Left lung (tissue), 4 donors: ENCODE measurements at regions not wholly inside any gene's neighbourhood (a gene's known extent, or its start where the extent isn't known, plus 50 kb on each side); places are given as distances from the start of the nearest gene placed in this dataset.

ENCODE experiments used
- ATAC-seq: fragments of 200-7000 bp; cut with Tn5 transposase; one replicate; pipeline ENCODE4 v1.9.1; 2020; ENCODE audit warnings: moderate library complexity
- DNase-seq, 4 donors: peaks; one replicate each; pipeline ENCODE4 v3.0.0-alpha.2; 2013 to 2020
- H3K27ac ChIP-seq, 2 donors: fragments of 200-600 bp; sonication (generic) in 1 of 2; one replicate each; pipeline versions ENCODE4 v1.5.0 to v1.8.0; 2020 to 2021
- H3K27me3 ChIP-seq, 2 donors: fragments of 200-600 bp; sonication (generic) in 1 of 2; one replicate each; pipeline versions ENCODE4 v1.5.0 to v1.8.0; 2020 to 2021
- H3K36me3 ChIP-seq, 2 donors: fragments of 200-600 bp; sonication (generic) in 1 of 2; one replicate each; pipeline versions ENCODE4 v1.5.0 to v1.8.0; 2020 to 2021
- H3K4me1 ChIP-seq, 2 donors: fragments of 200-600 bp; one replicate each; pipeline ENCODE4 v1.8.0; 2021
- H3K4me3 ChIP-seq, 2 donors: fragments of 200-600 bp; sonication (generic) in 1 of 2; one replicate each; pipeline versions ENCODE4 v1.5.0 to v1.8.0; 2020 to 2021; ENCODE audit warnings: mild to moderate bottlenecking in 1 of 2
- H3K9me3 ChIP-seq, 2 donors: fragments of 200-600 bp; sonication (generic) in 1 of 2; one replicate each; pipeline versions ENCODE4 v1.5.0 to v1.8.0; 2020 to 2021
- intact Hi-C, 2 donors: fragments of 100-400 bp; cut with DNase I; formaldehyde crosslinking; loops; one replicate each; pipeline versions ENCODE4 v1.11.2 to v1.14.2; 2022
- TF ChIP-seq, protein P1 (sequence below), 2 donors: fragments of 200-600 bp; sonication (generic) in 1 of 2; IDR thresholded peaks; one replicate each; pipeline versions ENCODE4 v1.5.0 to v1.8.0; 2021; ENCODE audit warnings: antibody characterized with exemption in 2 of 2
- donor health status: DM: no; HTN: yes; CAD: no.
- donor health status: DM: no; HTN: no; CAD: no.

DNA sequence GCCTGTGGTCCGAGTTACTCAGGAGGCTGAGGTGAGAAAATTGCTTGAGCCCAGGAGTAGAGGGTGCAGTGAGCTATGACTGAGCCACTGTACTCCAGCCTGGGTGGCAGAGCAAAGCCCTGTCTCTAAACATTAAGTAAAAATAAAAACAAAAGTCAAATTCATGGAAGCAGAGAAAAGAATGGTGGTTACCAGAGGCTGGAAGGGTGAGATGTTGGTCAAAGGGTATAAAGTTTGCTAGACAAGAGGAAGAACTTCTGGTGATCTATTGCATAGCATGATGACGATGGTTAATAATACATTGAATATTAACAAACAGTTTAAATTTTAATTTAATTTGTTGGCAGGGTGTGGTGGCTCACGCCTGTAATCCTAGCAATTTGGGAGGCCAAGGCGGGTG is 68.1 kb downstream of the CRPPA start:
- Histone ChIP-seq H3K27ac (no peak overlapping the region), H3K9me3 (peaks cover 0 to 16% of the 10 kb centered on the region in 2 donors), H3K4me1 (no peaks in the 10 kb centered on the region), H3K4me3 (no peak overlapping the region), H3K27me3 (no peaks in the 10 kb centered on the region), H3K36me3 (no peaks in the 10 kb centered on the region)
- TF ChIP-seq, protein P1, sequence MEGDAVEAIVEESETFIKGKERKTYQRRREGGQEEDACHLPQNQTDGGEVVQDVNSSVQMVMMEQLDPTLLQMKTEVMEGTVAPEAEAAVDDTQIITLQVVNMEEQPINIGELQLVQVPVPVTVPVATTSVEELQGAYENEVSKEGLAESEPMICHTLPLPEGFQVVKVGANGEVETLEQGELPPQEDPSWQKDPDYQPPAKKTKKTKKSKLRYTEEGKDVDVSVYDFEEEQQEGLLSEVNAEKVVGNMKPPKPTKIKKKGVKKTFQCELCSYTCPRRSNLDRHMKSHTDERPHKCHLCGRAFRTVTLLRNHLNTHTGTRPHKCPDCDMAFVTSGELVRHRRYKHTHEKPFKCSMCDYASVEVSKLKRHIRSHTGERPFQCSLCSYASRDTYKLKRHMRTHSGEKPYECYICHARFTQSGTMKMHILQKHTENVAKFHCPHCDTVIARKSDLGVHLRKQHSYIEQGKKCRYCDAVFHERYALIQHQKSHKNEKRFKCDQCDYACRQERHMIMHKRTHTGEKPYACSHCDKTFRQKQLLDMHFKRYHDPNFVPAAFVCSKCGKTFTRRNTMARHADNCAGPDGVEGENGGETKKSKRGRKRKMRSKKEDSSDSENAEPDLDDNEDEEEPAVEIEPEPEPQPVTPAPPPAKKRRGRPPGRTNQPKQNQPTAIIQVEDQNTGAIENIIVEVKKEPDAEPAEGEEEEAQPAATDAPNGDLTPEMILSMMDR (IDR thresholded peaks at IDR 0.05): no peak
- intact Hi-C loops: no loop called here
- ATAC-seq: no peak
- DNase-seq: no peak

DNA sequence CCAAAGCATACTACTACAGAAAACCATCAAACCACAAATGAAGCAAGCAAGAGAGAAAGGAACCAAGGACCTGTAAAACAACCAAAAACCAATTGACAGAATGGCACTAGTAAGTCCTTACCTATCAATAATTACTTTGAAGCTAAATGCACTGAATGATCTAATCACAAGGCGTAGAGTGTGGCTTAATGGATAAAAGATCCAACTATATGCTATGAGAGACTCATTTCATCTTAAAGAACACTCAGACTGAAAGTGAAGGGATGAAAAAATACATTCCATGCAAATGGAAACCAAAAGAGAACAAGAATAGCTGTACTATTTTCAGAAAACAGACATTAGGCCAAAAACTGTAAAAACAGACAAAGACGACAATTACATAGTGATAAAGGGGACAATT is 70.7 kb downstream of the CRPPA start:
- Histone ChIP-seq H3K27ac (no peak overlapping the region), H3K4me1 (no peaks in the 10 kb centered on the region), H3K27me3 (no peaks in the 10 kb centered on the region), H3K36me3 (no peaks in the 10 kb centered on the region), H3K9me3 (peaks cover 0 to 16% of the 10 kb centered on the region in 2 donors), H3K4me3 (no peak overlapping the region)
- intact Hi-C loops: no loop called here
- ATAC-seq (no peak), DNase-seq (no peak)
- TF ChIP-seq, protein P1 (IDR thresholded peaks at IDR 0.05): no peak

DNA sequence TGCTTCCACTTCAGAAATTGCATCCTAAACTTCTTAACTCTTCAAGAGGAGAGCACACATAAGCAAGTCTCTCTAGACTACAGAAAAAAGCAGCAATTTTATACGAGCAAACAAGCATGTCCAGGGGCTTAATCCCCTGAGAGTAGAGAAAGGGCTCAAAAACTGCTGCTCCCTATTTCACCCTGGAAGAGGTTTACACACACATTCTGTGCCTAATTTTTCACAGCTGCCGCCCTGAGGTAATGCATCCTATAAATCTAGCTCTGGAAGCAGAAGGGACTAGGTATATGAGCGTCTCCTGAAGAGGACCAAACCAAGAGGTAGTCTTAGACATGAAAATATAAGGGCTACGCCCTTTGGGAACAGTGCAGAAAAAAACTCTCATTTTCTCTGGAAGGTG is 73.1 kb downstream of the CRPPA start:
- no peak overlapping the region for H3K4me3 ChIP-seq
- TF ChIP-seq, protein P1 (IDR thresholded peaks at IDR 0.05): no peak
- no peak for DNase-seq
- no peak for ATAC-seq
- no peak overlapping the region for H3K27ac ChIP-seq
- H3K9me3 ChIP-seq: peaks cover 0 to 35% of the 10 kb centered on the region in 2 donors
- intact Hi-C loops: no loop called here
- H3K4me1 ChIP-seq: no peaks in the 10 kb centered on the region
- H3K36me3 ChIP-seq: no peaks in the 10 kb centered on the region
- no peaks in the 10 kb centered on the region for H3K27me3 ChIP-seq

DNA sequence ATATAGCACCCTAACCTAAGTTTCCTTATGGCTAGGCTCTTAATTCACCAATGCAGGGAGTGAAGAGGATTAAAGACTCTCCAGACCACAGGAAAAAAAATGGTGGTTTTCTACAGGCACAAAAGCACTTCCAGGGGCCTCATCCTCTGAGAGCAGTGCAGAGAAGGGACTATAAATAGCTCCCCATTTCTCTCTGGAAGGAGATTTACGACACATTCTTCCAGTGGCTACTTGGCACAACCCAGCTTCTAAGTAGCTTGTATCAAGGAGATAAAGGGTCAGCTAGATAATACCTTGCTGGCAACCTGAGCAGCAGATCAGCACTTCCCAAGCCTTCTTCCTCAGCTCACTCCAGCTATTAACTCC is 73.5 kb downstream of the CRPPA start:
- TF ChIP-seq, protein P1 (IDR thresholded peaks at IDR 0.05): no peak
- no peak for DNase-seq
- peaks cover 0 to 35% of the 10 kb centered on the region in 2 donors for H3K9me3 ChIP-seq
- H3K27me3 ChIP-seq: no peaks in the 10 kb centered on the region
- no peak overlapping the region for H3K27ac ChIP-seq
- no peaks in the 10 kb centered on the region for H3K4me1 ChIP-seq
- intact Hi-C loops: no loop called here
- peak; percentile 24 for ATAC-seq
- H3K36me3 ChIP-seq: no peaks in the 10 kb centered on the region
- no peak overlapping the region for H3K4me3 ChIP-seq

DNA sequence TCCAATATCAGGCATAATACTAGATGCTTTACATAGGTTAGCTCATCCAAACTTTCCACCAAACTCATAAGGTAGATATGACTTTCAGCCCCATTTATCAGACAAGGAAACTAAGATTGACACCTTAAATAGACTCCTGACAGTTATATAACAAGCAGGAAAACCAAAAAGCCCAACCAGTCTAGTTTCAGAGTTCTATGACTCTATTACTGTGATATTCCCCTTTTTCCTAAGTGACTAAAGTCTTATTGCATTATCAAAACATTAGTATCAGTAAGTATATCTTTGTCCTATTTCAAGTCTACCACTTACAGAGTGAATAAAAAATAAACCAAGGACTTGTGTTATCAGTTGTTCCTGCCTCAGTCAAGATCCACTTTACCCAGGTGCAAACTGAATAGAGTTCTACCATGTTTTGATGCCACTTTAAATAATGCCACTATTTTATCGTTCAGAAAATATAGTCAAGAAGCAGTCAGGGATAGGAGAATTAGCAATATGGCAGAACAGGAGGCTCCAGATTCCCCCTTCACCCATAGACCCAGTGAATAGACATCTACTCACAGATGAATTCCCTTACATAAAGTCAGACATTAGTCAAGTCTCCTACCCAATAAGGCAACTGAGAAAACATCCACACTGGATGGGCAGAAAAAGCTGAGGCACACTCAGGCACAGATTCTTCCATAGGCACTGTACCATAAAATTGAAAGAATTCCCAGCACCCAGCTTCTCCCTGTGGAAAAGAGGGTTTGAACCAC is 74.1 kb downstream of the CRPPA start:
- TF ChIP-seq, protein P1 (IDR thresholded peaks at IDR 0.05): no peak
- Histone ChIP-seq H3K4me3 (no peak overlapping the region), H3K4me1 (no peaks in the 10 kb centered on the region), H3K36me3 (no peaks in the 10 kb centered on the region), H3K27me3 (no peaks in the 10 kb centered on the region), H3K9me3 (peaks cover 0 to 35% of the 10 kb centered on the region in 2 donors), H3K27ac (no peak overlapping the region)
- no peak for DNase-seq
- intact Hi-C loops: no loop called here
- ATAC-seq: peak; percentile 26
